IMR-90 (cell line): ENCODE measurements at regions not wholly inside any gene's neighbourhood (a gene's known extent, or its start where the extent isn't known, plus 50 kb on each side); places are given as distances from the start of the nearest gene placed in this dataset.

Experiments used
- CEBPB ChIP-seq: IDR thresholded peaks from 2 replicates; pipeline ENCODE4 v1.6.1; 2012; ENCODE audit warnings: low read depth, low read length, improper control_type of control experiment
- CHD1 ChIP-seq: IDR thresholded peaks from 2 replicates; pipeline ENCODE4 v1.6.1; 2012; ENCODE audit warnings: low read depth, low read length, improper control_type of control experiment
- FOS ChIP-seq: fragments of 150-350 bp; IDR thresholded peaks from 2 replicates; pipeline ENCODE4 v1.6.1; 2016; ENCODE audit warnings: low read depth, low read length
- MAFK ChIP-seq: IDR thresholded peaks from 2 replicates; pipeline ENCODE4 v1.6.1; 2012; ENCODE audit warnings: low read depth, low read length, improper control_type of control experiment
- MAZ ChIP-seq: IDR thresholded peaks from 2 replicates; pipeline ENCODE4 v1.6.1; 2012; ENCODE audit warnings: low read depth, mild to moderate bottlenecking, low read length, improper control_type of control experiment, moderate library complexity, borderline replicate concordance
- POLR2A ChIP-seq: IDR thresholded peaks from 2 replicates; pipeline ENCODE4 v1.6.1; 2012; ENCODE audit warnings: mild to moderate bottlenecking, low read depth, low read length
- RAD21 ChIP-seq: IDR thresholded peaks from 2 replicates; pipeline ENCODE4 v1.6.1; 2012; ENCODE audit warnings: low read length, improper control_type of control experiment
- RCOR1 ChIP-seq: IDR thresholded peaks from 2 replicates; pipeline ENCODE4 v1.6.1; 2012; ENCODE audit warnings: mild to moderate bottlenecking, low read length, improper control_type of control experiment; ENCODE audit not compliant: insufficient replicate concordance
- RFX5 ChIP-seq: IDR thresholded peaks from 2 replicates; pipeline ENCODE4 v1.8.0; 2012; ENCODE audit warnings: low read depth, mild to moderate bottlenecking, low read length, moderate library complexity
- SMC3 ChIP-seq: fragments of 150-350 bp; IDR thresholded peaks from 2 replicates; pipeline ENCODE4 v1.6.1; 2016; ENCODE audit warnings: low read depth, mild to moderate bottlenecking, antibody characterized with exemption, low read length, moderate library complexity
- TF ChIP-seq, protein P1 (sequence below): conservative IDR thresholded peaks from 2 replicates; pipeline ENCODE4 v1.5.1; 2012; ENCODE audit warnings: mild to moderate bottlenecking, low read depth, low read length, improper control_type of control experiment
- TF ChIP-seq, protein P2 (sequence below): fragments of 150-350 bp; IDR thresholded peaks from 2 replicates; pipeline ENCODE4 v1.6.1; 2017; ENCODE audit warnings: mild to moderate bottlenecking, antibody characterized with exemption, low read length, low read depth
- TF ChIP-seq, protein P3 (sequence below): fragments of 150-350 bp; IDR thresholded peaks from 2 replicates; pipeline ENCODE4 v1.6.1; 2016; ENCODE audit warnings: low read depth, mild to moderate bottlenecking, low read length, moderate library complexity, borderline replicate concordance

DNA sequence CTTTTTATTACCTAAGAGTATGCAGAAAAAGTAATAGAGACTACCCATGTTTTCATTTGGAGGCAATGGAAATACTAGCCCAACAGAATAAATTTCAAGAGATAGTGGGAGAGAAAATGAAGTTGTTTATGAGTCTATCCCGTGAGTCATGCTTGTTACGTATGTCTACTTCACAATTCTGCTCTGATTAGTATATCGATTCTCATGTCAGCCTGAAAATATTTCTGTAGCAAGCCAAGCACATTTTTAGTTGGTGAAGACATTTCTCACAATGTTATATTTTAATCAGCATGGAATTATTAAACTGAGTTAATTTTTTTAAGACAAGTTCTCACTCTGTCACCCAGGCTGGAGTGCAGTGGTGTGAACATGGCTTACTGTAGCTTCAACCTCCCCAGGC is 346.1 kb downstream of the RPRM start:
- TF ChIP-seq POLR2A: no peak
- TF ChIP-seq, protein P1, sequence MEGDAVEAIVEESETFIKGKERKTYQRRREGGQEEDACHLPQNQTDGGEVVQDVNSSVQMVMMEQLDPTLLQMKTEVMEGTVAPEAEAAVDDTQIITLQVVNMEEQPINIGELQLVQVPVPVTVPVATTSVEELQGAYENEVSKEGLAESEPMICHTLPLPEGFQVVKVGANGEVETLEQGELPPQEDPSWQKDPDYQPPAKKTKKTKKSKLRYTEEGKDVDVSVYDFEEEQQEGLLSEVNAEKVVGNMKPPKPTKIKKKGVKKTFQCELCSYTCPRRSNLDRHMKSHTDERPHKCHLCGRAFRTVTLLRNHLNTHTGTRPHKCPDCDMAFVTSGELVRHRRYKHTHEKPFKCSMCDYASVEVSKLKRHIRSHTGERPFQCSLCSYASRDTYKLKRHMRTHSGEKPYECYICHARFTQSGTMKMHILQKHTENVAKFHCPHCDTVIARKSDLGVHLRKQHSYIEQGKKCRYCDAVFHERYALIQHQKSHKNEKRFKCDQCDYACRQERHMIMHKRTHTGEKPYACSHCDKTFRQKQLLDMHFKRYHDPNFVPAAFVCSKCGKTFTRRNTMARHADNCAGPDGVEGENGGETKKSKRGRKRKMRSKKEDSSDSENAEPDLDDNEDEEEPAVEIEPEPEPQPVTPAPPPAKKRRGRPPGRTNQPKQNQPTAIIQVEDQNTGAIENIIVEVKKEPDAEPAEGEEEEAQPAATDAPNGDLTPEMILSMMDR: no peak
- TF ChIP-seq MAZ: no peak
- no peak for TF ChIP-seq CEBPB
- no peak for TF ChIP-seq RAD21
- TF ChIP-seq SMC3: no peak
- TF ChIP-seq FOS: no peak
- no peak for TF ChIP-seq RFX5
- TF ChIP-seq, protein P2, sequence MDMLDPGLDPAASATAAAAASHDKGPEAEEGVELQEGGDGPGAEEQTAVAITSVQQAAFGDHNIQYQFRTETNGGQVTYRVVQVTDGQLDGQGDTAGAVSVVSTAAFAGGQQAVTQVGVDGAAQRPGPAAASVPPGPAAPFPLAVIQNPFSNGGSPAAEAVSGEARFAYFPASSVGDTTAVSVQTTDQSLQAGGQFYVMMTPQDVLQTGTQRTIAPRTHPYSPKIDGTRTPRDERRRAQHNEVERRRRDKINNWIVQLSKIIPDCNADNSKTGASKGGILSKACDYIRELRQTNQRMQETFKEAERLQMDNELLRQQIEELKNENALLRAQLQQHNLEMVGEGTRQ: no peak
- TF ChIP-seq, protein P3, sequence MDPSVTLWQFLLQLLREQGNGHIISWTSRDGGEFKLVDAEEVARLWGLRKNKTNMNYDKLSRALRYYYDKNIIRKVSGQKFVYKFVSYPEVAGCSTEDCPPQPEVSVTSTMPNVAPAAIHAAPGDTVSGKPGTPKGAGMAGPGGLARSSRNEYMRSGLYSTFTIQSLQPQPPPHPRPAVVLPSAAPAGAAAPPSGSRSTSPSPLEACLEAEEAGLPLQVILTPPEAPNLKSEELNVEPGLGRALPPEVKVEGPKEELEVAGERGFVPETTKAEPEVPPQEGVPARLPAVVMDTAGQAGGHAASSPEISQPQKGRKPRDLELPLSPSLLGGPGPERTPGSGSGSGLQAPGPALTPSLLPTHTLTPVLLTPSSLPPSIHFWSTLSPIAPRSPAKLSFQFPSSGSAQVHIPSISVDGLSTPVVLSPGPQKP: no peak
- no peak for TF ChIP-seq CHD1
- TF ChIP-seq RCOR1: no peak
- no peak for TF ChIP-seq MAFK
